SJCRH30 (cell line): ENCODE measurements at regions not wholly inside any gene's neighbourhood (a gene's known extent, or its start where the extent isn't known, plus 50 kb on each side); places are given as distances from the start of the nearest gene placed in this dataset.
A peak's percentile ranks its signal among the peaks of the same experiment; 100 is the strongest.

ENCODE experiments used
- DNase-seq, 2 experiments: peaks; one replicate each; pipeline ENCODE4 v3.0.0-alpha.2; 2015 to 2020
- H3K27ac ChIP-seq: fragments of 250-450 bp; sonication (Bioruptor Pico); 2 replicates; pipeline ENCODE4 v1.5.1; 2020; ENCODE audit warnings: mild to moderate bottlenecking, moderate library complexity
- H3K27me3 ChIP-seq: fragments of 250-450 bp; sonication (Bioruptor Pico); 2 replicates; pipeline ENCODE4 v1.5.1; 2020; ENCODE audit warnings: mild to moderate bottlenecking, moderate library complexity
- H3K36me3 ChIP-seq: fragments of 250-450 bp; sonication (Bioruptor Pico); 2 replicates; pipeline ENCODE4 v1.5.1; 2020; ENCODE audit warnings: mild to moderate bottlenecking, moderate library complexity
- H3K4me1 ChIP-seq: fragments of 250-450 bp; sonication (Bioruptor Pico); 2 replicates; pipeline ENCODE4 v1.5.1; 2020; ENCODE audit warnings: mild to moderate bottlenecking, moderate library complexity
- H3K4me3 ChIP-seq: fragments of 250-450 bp; sonication (Bioruptor Pico); 2 replicates; pipeline ENCODE4 v1.5.1; 2020; ENCODE audit warnings: mild to moderate bottlenecking, moderate library complexity
- H3K9me3 ChIP-seq: fragments of 250-450 bp; sonication (Bioruptor Pico); replicated peaks from 2 replicates; pipeline ENCODE4 v1.5.1; 2020; ENCODE audit warnings: mild to moderate bottlenecking, moderate library complexity

GRCh38 chr1:14522077-14522925 is 76.2 kb upstream of the KAZN start:
- Histone ChIP-seq H3K36me3 (no peaks in the 10 kb centered on the region), H3K27me3 (peaks cover 16% of the 10 kb centered on the region; the same call in 1 of the 2 replicates), H3K4me1 (no peaks in the 10 kb centered on the region), H3K27ac (no peak overlapping the region), H3K4me3 (no peak overlapping the region), H3K9me3 (no peaks in the 10 kb centered on the region)
- DNase-seq = no peak

GRCh38 chr1:14522926-14523241 is 75.6 kb upstream of the KAZN start:
- DNase-seq = peak; percentile 13
- no peaks in the 10 kb centered on the region for H3K36me3 ChIP-seq
- no peak overlapping the region for H3K27ac ChIP-seq
- no peaks in the 10 kb centered on the region for H3K9me3 ChIP-seq
- H3K4me1 ChIP-seq = no peaks in the 10 kb centered on the region
- H3K4me3 ChIP-seq = no peak overlapping the region
- peaks cover 14% of the 10 kb centered on the region; the same call in 1 of the 2 replicates for H3K27me3 ChIP-seq

GRCh38 chr1:14524826-14525636 is 73.5 kb upstream of the KAZN start:
- H3K27ac ChIP-seq = no peak overlapping the region
- DNase-seq = no peak
- no peaks in the 10 kb centered on the region for H3K9me3 ChIP-seq
- no peaks in the 10 kb centered on the region for H3K4me1 ChIP-seq
- peaks cover 11% of the 10 kb centered on the region; the same call in 1 of the 2 replicates for H3K27me3 ChIP-seq
- no peaks in the 10 kb centered on the region for H3K36me3 ChIP-seq
- no peak overlapping the region for H3K4me3 ChIP-seq

DNA sequence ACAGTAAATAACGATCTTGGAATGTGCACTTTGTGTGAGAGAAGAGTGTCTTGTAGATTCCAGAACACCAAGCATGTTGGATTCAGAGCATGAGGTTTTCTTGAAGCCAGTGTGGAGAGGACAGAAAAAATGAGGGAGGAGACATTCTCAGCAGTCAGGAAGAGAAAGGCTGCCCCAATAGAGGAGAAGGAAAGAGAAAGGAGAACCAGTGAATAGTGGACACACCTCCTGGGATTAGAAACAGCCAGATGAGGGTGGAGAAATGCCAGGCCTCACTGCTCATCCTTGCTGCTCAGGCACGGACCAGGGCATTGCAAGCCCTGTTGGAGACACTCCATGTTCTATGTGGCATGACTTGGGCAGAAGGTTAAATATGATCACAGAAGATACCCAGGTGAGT is 69.0 kb upstream of the KAZN start:
- Histone ChIP-seq H3K9me3 (no peaks in the 10 kb centered on the region), H3K4me3 (no peak overlapping the region), H3K36me3 (no peaks in the 10 kb centered on the region), H3K27me3 (no peaks in the 10 kb centered on the region), H3K27ac (no peak overlapping the region), H3K4me1 (no peaks in the 10 kb centered on the region)
- DNase-seq = no peak

GRCh38 chr1:14531519-14531918 is 67.0 kb upstream of the KAZN start:
- no peaks in the 10 kb centered on the region for H3K27me3 ChIP-seq
- no peak overlapping the region for H3K27ac ChIP-seq
- DNase-seq = no peak

DNA sequence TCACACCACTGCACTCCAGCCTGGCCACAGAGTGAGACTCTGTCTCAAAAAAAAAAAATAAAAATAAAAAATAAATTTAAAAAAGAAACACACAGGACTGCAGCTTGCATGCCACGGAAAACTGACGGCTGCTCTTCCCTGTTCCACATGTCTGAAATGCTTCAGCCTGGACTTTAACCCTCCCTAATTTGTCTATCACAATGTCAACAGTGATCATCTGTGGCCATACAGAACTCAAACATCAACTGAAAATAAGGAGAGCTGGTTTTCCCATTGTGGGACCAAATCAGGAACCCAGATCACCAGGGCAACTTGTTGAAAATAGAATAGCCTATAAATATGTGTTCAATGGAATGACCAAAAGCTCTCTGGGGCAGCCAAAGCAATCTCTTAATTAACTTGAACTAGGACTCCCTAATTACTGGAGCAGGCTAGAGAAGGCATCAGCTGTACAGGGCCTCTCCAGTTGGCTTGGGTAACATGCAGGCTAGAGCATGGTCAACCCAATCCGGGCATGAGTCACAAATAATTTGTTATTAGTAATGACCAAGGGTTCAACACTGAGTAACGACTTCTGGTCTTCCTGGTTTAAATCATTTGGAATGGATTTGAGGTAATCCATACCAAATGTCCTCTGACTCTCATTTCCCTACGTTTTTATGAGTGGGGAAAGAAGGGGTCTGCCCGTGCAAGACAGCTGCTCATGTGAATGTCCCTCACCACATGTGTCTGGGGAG is 62.7 kb upstream of the KAZN start:
- H3K27ac ChIP-seq = no peak overlapping the region
- H3K4me3 ChIP-seq = no peak overlapping the region
- H3K4me1 ChIP-seq = no peaks in the 10 kb centered on the region
- H3K9me3 ChIP-seq = no peaks in the 10 kb centered on the region
- no peak for DNase-seq
- H3K36me3 ChIP-seq = no peaks in the 10 kb centered on the region
- H3K27me3 ChIP-seq = peaks cover 13% of the 10 kb centered on the region

More at GRCh38 chr1:14531519-14531918, 67.0 kb upstream of the KAZN start:
- Histone ChIP-seq H3K36me3 (no peaks in the 10 kb centered on the region), H3K4me3 (no peak overlapping the region), H3K4me1 (no peaks in the 10 kb centered on the region), H3K9me3 (no peaks in the 10 kb centered on the region)

DNA sequence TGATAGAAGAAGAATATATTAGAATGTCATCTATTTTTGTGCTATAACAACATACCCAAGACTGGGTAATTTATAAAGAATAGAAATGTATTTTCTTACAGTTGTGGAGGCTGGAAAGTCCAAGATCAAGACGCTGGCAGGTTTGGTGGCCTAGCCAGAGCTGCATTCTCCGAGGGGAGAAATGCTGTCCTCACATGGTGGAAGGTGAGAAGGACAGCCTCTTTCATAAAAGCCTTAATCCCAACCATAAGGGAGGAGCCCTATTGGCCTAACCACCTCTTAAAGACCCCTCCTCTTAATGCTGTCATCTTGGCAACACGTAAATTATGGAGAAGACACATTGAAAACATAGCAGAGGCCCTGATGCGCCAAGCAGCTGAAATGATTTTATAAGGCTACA is 60.1 kb upstream of the KAZN start:
- Histone ChIP-seq H3K27me3 (peaks cover 19% of the 10 kb centered on the region), H3K4me1 (no peaks in the 10 kb centered on the region), H3K36me3 (no peaks in the 10 kb centered on the region), H3K9me3 (no peaks in the 10 kb centered on the region), H3K27ac (no peak overlapping the region), H3K4me3 (no peak overlapping the region)
- no peak for DNase-seq

GRCh38 chr1:14539309-14539708 is 59.2 kb upstream of the KAZN start:
- Histone ChIP-seq H3K9me3 (no peaks in the 10 kb centered on the region), H3K36me3 (no peaks in the 10 kb centered on the region), H3K27me3 (peaks cover 19% of the 10 kb centered on the region), H3K4me3 (no peak overlapping the region), H3K4me1 (no peaks in the 10 kb centered on the region), H3K27ac (no peak overlapping the region)
- DNase-seq = no peak

GRCh38 chr1:14539953-14540563 is 58.4 kb upstream of the KAZN start:
- H3K36me3 ChIP-seq = no peaks in the 10 kb centered on the region
- H3K4me3 ChIP-seq = no peak overlapping the region
- no peaks in the 10 kb centered on the region for H3K4me1 ChIP-seq
- DNase-seq = no peak
- no peaks in the 10 kb centered on the region for H3K9me3 ChIP-seq
- H3K27ac ChIP-seq = no peak overlapping the region
- H3K27me3 ChIP-seq = peaks cover 19% of the 10 kb centered on the region

- no peak overlapping the region for H3K4me3 ChIP-seq
- DNase-seq = no peak
- no peak overlapping the region for H3K27ac ChIP-seq
- H3K36me3 ChIP-seq = no peaks in the 10 kb centered on the region
- no peaks in the 10 kb centered on the region for H3K9me3 ChIP-seq
- H3K27me3 ChIP-seq = peaks cover 19% of the 10 kb centered on the region
- H3K4me1 ChIP-seq = no peaks in the 10 kb centered on the region
These were observed 57.1 kb upstream of the KAZN start for GRCh38 chr1:14541348-14541747.

DNA sequence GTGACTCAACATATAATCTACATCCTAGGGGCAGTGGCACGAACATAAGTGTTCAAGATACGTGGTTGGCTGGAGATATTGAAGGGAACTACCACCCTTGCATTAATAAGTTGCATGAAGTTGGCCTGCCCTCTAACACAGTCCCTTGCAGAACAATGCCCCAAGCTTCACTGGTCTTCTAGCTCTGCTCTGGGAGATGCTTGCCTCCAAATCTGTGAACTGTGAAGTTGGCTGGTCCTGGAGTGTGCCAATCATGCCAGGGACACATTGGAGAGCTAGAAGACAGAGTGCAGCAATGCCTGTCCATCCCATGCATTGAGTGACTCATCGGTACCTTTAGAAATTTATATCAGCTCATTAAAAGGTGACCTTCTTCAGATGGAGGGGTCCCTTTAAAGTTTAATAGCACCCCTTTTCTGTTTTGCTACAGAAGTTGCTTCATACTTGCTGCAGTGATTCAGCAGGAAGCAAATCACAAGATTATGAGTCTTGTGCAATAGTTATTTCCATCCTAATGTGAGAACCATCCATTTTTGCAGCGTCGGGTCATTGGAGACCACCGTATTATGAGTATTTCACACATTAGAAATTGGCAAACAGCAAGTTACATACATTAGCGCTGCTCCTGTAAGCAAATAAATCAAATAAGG is 55.2 kb upstream of the KAZN start:
- H3K27ac ChIP-seq = no peak overlapping the region
- peaks cover 28% of the 10 kb centered on the region for H3K27me3 ChIP-seq
- H3K9me3 ChIP-seq = no peaks in the 10 kb centered on the region
- H3K4me3 ChIP-seq = no peak overlapping the region
- no peaks in the 10 kb centered on the region for H3K4me1 ChIP-seq
- no peak for DNase-seq
- no peaks in the 10 kb centered on the region for H3K36me3 ChIP-seq

- H3K9me3 ChIP-seq = no peaks in the 10 kb centered on the region
- no peak for DNase-seq
- H3K36me3 ChIP-seq = no peaks in the 10 kb centered on the region
- no peak overlapping the region for H3K27ac ChIP-seq
- peaks cover 20% of the 10 kb centered on the region; the same call in 1 of the 2 replicates for H3K27me3 ChIP-seq
- H3K4me1 ChIP-seq = no peaks in the 10 kb centered on the region
- no peak overlapping the region for H3K4me3 ChIP-seq
These were observed 54.2 kb upstream of the KAZN start for GRCh38 chr1:14544319-14544718.

- no peak overlapping the region for H3K27ac ChIP-seq
- H3K9me3 ChIP-seq = no peaks in the 10 kb centered on the region
- H3K4me1 ChIP-seq = no peaks in the 10 kb centered on the region
- H3K4me3 ChIP-seq = no peak overlapping the region
- 0 out of 2 replicates have a peak, but pooled peaks cover 15% of the 10 kb centered on the region for H3K27me3 ChIP-seq
- H3K36me3 ChIP-seq = no peaks in the 10 kb centered on the region
- DNase-seq = no peak
These were observed 53.0 kb upstream of the KAZN start for GRCh38 chr1:14545422-14546025.

GRCh38 chr1:14546416-14546815 is 52.1 kb upstream of the KAZN start:
- Histone ChIP-seq H3K9me3 (no peaks in the 10 kb centered on the region), H3K27ac (no peak overlapping the region), H3K4me3 (no peak overlapping the region), H3K4me1 (no peaks in the 10 kb centered on the region), H3K36me3 (no peaks in the 10 kb centered on the region), H3K27me3 (0 out of 2 replicates have a peak, but pooled peaks cover 14% of the 10 kb centered on the region)
- no peak for DNase-seq
